Pancreas (tissue), 10 donors: ENCODE measurements at regions not wholly inside any gene's neighbourhood (a gene's known extent, or its start where the extent isn't known, plus 50 kb on each side); places are given as distances from the start of the nearest gene placed in this dataset.

ENCODE experiments used
- ATAC-seq, 4 donors: fragments of 200-7000 bp; cut with Tn5 transposase; one replicate each; pipeline versions ENCODE4 v1.8.0 to v1.9.1; 2020; ENCODE audit warnings: mild to moderate bottlenecking in 4 of 4, moderate library complexity in 4 of 4
- DNase-seq, 6 donors: peaks; one replicate each; pipeline ENCODE4 v3.0.0-alpha.2; 2020
- FAIRE-seq: peaks from 2 replicates; lab custom pipeline; 2012; peaks lifted over from hg19 to GRCh38; lab: Jason Lieb, UNC
- H3K27ac ChIP-seq, 4 donors: fragments of 200-600 bp; sonication (generic); 1 replicate in 3 of 4; 2 replicates in 1 of 4; pipeline versions ENCODE4 v1.5.0 to v1.8.0; 2020
- H3K27me3 ChIP-seq, 4 donors: fragments of 200-600 bp; one replicate each; pipeline ENCODE4 v1.8.0; 2021
- H3K36me3 ChIP-seq, 3 donors: fragments of 200-600 bp; sonication (generic) in 1 of 3; one replicate each; pipeline versions ENCODE4 v1.5.0 to v1.8.0; 2020 to 2021
- H3K4me1 ChIP-seq, 3 donors: fragments of 200-600 bp; one replicate each; pipeline ENCODE4 v1.8.0; 2021
- H3K4me3 ChIP-seq, 4 donors: fragments of 200-600 bp; sonication (generic) in 2 of 4; one replicate each; pipeline versions ENCODE4 v1.5.0 to v1.8.0; 2020 to 2021
- H3K9me3 ChIP-seq, 4 donors: fragments of 200-600 bp; one replicate each; pipeline ENCODE4 v1.8.0; 2021
- WGBS, 2 donors: extraction: QIAGEN DNeasy Blood & Tissue Kit; methylation state at CpG; one replicate each; pipeline ENCODE4 v1.1.7; 2013; 5-methylcytosine and 5-hydroxymethylcytosine counted together
- intact Hi-C, 3 donors: fragments of 100-400 bp; cut with DNase I; formaldehyde crosslinking; loops; one replicate each; pipeline versions ENCODE4 v1.11.1 to v1.14.2; 2022
- TF ChIP-seq, protein P1 (sequence below), 4 donors: fragments of 200-600 bp; sonication (generic) in 3 of 4; IDR thresholded peaks; one replicate each; pipeline versions ENCODE4 v1.5.0 to v1.8.0; 2021; ENCODE audit warnings: antibody characterized with exemption in 4 of 4
- donor health status: healthy with polysubstance abuse.
- donor health status: DM: no; HTN: no; CAD: no; lungs with moderate emphysema.
- donor health status: DM: no; HTN: no; CAD: no.
- donor health status: control.
- donor health status: control.
- donor health status: Bipolar disorder and iron deficiency.
- donor health status: DM: yes; HTN: yes; CAD: no.
- donor health status: DM: no; HTN: no; CAD: no.
- donor health status: DM: no; HTN: no; CAD: no.
- donor health status: DM: yes; HTN: yes; CAD: no.

DNA sequence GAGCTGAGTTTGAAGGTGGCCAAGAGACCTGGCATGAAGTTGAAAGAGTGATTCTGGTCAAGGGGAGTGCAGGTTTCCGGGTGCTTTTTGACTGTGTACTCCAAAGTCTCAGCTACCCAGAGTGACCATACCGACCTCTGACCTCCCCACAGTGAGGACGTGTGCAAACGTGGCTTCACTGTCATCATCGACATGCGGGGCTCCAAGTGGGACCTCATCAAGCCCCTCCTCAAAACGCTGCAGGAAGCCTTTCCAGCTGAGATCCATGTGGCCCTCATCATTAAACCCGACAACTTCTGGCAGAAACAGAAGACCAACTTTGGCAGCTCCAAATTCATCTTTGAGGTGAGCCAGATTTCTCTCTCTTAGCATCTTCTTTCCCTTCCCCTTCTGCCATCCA is 272.4 kb upstream of the ROPN1 start:
- ATAC-seq (no peak), FAIRE-seq (no peak), DNase-seq (no peak)
- no peak overlapping the region for H3K27ac ChIP-seq
- no peaks in the 10 kb centered on the region for H3K4me1 ChIP-seq
- H3K27me3 ChIP-seq, result no peaks in the 10 kb centered on the region
- H3K9me3 ChIP-seq, result no peaks in the 10 kb centered on the region
- H3K4me3 ChIP-seq, result no peak overlapping the region
- no peaks in the 10 kb centered on the region for H3K36me3 ChIP-seq
- intact Hi-C loops, result no loop called here
- 84 to 89% methylated on average over 8 of the region's 8 CpGs for WGBS, 2 donors
- TF ChIP-seq, protein P1, sequence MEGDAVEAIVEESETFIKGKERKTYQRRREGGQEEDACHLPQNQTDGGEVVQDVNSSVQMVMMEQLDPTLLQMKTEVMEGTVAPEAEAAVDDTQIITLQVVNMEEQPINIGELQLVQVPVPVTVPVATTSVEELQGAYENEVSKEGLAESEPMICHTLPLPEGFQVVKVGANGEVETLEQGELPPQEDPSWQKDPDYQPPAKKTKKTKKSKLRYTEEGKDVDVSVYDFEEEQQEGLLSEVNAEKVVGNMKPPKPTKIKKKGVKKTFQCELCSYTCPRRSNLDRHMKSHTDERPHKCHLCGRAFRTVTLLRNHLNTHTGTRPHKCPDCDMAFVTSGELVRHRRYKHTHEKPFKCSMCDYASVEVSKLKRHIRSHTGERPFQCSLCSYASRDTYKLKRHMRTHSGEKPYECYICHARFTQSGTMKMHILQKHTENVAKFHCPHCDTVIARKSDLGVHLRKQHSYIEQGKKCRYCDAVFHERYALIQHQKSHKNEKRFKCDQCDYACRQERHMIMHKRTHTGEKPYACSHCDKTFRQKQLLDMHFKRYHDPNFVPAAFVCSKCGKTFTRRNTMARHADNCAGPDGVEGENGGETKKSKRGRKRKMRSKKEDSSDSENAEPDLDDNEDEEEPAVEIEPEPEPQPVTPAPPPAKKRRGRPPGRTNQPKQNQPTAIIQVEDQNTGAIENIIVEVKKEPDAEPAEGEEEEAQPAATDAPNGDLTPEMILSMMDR (IDR thresholded peaks at IDR 0.05), result no peak

DNA sequence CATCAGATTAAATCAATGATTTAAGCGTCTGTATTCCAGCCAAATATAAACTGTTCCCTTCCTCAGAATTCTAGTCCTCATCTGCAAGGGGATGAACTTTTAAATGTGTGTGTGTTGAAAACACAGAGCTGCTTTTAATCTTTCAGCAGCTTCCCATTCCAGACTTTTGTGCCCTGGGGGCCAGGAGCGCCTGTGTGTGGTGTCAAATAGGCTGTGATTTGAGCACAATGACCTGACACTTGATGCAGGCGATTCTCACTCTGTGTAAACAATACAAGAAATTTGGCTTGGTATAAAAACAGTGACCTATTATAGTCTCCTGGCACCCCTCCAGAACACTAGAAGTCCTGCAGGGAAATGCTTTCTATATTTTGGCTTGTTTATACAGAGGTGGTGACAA is 274.6 kb upstream of the ROPN1 start:
- FAIRE-seq (no peak), DNase-seq (no peak), ATAC-seq (no peak)
- no peaks in the 10 kb centered on the region for H3K9me3 ChIP-seq
- no peak overlapping the region for H3K27ac ChIP-seq
- WGBS, 2 donors, result 58 to 65% methylated on average over 3 of the region's 3 CpGs
- no peaks in the 10 kb centered on the region for H3K27me3 ChIP-seq
- no peak overlapping the region for H3K4me3 ChIP-seq
- no peaks in the 10 kb centered on the region for H3K4me1 ChIP-seq
- TF ChIP-seq, protein P1 (IDR thresholded peaks at IDR 0.05), result no peak
- intact Hi-C loops, result no loop called here
- no peaks in the 10 kb centered on the region for H3K36me3 ChIP-seq

DNA sequence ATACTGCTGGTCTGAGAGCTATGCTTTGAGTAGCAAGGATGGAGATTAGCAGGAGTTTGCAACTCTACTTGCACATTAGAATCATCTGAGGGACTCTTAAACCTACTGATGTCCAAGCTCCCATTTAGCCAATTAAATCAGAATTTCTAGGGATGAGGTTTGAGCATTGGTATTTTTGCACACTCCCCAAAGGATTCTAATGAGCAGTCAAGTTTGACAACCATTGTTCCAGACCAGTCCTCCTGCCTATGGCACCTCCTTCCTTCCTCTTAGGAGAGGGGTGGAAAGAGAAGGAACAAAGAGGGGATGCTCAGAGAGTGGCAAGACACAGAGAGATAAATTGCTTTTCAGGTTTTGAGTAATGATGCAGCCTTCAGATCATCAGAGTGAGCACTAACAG is 275.5 kb upstream of the ROPN1 start:
- TF ChIP-seq, protein P1 (IDR thresholded peaks at IDR 0.05), result no peak
- no peaks in the 10 kb centered on the region for H3K4me1 ChIP-seq
- no peaks in the 10 kb centered on the region for H3K9me3 ChIP-seq
- no peak for DNase-seq
- no peak overlapping the region for H3K4me3 ChIP-seq
- H3K36me3 ChIP-seq, result no peaks in the 10 kb centered on the region
- FAIRE-seq, result no peak
- ATAC-seq, result no peak
- intact Hi-C loops, result no loop called here
- no peaks in the 10 kb centered on the region for H3K27me3 ChIP-seq
- H3K27ac ChIP-seq, result no peak overlapping the region

DNA sequence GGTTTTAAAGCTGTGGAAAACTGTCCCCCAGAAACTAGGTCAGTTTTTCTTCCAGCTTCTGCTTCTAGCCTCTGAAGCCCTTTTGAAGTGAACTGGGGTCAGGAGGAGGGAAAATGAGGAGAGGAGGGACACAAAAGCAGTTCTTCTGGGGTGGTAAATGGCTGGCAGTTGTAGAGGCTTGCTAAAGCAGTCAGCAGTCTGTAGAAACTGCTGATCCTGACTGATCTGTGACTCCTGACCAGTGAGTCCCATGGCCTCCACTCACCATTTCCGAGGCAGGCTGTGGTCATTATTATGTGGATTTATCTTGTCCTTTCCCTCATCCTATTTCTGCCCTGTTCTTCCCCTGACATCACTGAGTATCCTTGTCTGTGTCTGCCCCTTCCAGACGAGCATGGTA is 276.4 kb upstream of the ROPN1 start:
- Histone ChIP-seq H3K27ac (no peak overlapping the region), H3K9me3 (no peaks in the 10 kb centered on the region), H3K4me1 (no peaks in the 10 kb centered on the region), H3K27me3 (no peaks in the 10 kb centered on the region), H3K36me3 (no peaks in the 10 kb centered on the region), H3K4me3 (no peak overlapping the region)
- ATAC-seq (no peak), FAIRE-seq (no peak), DNase-seq (no peak)
- TF ChIP-seq, protein P1 (IDR thresholded peaks at IDR 0.05), result no peak
- intact Hi-C loops, result no loop called here
- WGBS, 2 donors, result 54 to 61% methylated on average over 2 of the region's 2 CpGs

DNA sequence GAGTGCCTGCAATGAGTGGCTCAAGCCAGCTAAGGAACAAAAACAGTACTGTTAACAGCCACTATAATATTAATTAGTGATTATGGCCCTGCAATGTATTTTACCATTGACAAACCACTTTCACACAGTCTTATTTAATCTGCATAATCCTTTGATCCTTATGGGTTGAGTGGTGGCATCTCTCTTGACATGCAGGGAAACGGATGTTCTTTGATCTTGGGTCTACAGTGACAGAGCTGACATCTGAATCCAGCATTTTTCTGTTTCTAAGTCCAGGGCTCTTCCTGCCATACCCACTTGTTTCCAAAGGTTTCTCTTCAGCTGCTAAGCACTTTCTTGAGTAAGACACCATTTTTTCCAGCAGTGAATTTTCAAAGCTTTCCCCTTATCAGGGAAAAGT is 277.7 kb upstream of the ROPN1 start:
- ATAC-seq, result no peak
- Histone ChIP-seq H3K4me3 (no peak overlapping the region), H3K36me3 (no peaks in the 10 kb centered on the region), H3K9me3 (no peaks in the 10 kb centered on the region), H3K27ac (no peak overlapping the region), H3K27me3 (no peaks in the 10 kb centered on the region), H3K4me1 (no peaks in the 10 kb centered on the region)
- TF ChIP-seq, protein P1 (IDR thresholded peaks at IDR 0.05), result no peak
- WGBS, 2 donors, result 80 to 85% methylated on average over 1 of the region's 1 CpG
- intact Hi-C loops, result no loop called here
- DNase-seq, result no peak
- FAIRE-seq, result no peak
